ENCODE measurements at regions not wholly inside any gene's neighbourhood (a gene's known extent, or its start where the extent isn't known, plus 50 kb on each side); places are given as distances from the start of the nearest gene placed in this dataset.

GRCh38 chr4:110778521-110778920, 155.6 kb upstream of the PITX2 start:
- 90% methylated on average over 2 of the region's 2 CpGs for WGBS
- H3K4me3 ChIP-seq (ENCODE audit: low read length): no peak overlapping the region
- H3K9me3 ChIP-seq (ENCODE audit: insufficient read depth, low read depth, low read length): no peaks in the 10 kb centered on the region

GRCh38 chr4:110780538-110780937, 157.7 kb upstream of the PITX2 start:
- no peak overlapping the region for H3K4me3 ChIP-seq (ENCODE audit: low read length)
- no peak overlapping the region for H3K27ac ChIP-seq (ENCODE audit: low read depth, low read length)
- no peaks in the 10 kb centered on the region for H3K27me3 ChIP-seq (ENCODE audit: insufficient read depth, low read length)
- no peaks in the 10 kb centered on the region for H3K9me3 ChIP-seq (ENCODE audit: insufficient read depth, low read depth, low read length)
- 100% methylated on average over 1 of the region's 1 CpG for WGBS
- no peak overlapping the region for H3K9ac ChIP-seq (ENCODE audit: low read depth, low read length)
- no peaks in the 10 kb centered on the region for H3K36me3 ChIP-seq (ENCODE audit: insufficient read depth, low read length)
- no peaks in the 10 kb centered on the region for H3K4me1 ChIP-seq (ENCODE audit: insufficient read depth, low read length)

More at GRCh38 chr4:110778521-110778920, 155.6 kb upstream of the PITX2 start:
- H3K36me3 ChIP-seq (ENCODE audit: insufficient read depth, low read length): no peaks in the 10 kb centered on the region
- no peak overlapping the region for H3K9ac ChIP-seq (ENCODE audit: low read depth, low read length)
- H3K27me3 ChIP-seq (ENCODE audit: insufficient read depth, low read length): no peaks in the 10 kb centered on the region
- H3K4me1 ChIP-seq (ENCODE audit: insufficient read depth, low read length): no peaks in the 10 kb centered on the region
- H3K27ac ChIP-seq (ENCODE audit: low read depth, low read length): no peak overlapping the region

- Histone ChIP-seq H3K9me3 (ENCODE audit: insufficient read depth, low read depth, low read length) (no peaks in the 10 kb centered on the region), H3K4me1 (ENCODE audit: insufficient read depth, low read length) (no peaks in the 10 kb centered on the region), H3K9ac (ENCODE audit: low read depth, low read length) (no peak overlapping the region), H3K36me3 (ENCODE audit: insufficient read depth, low read length) (no peaks in the 10 kb centered on the region), H3K4me3 (ENCODE audit: low read length) (no peak overlapping the region), H3K27me3 (ENCODE audit: insufficient read depth, low read length) (no peaks in the 10 kb centered on the region), H3K27ac (ENCODE audit: low read depth, low read length) (no peak overlapping the region)
- WGBS: 91% methylated on average over 3 of the region's 4 CpGs
Measured at GRCh38 chr4:110781944-110782343, 159.1 kb upstream of the PITX2 start.

GRCh38 chr4:110787109-110787508, 164.2 kb upstream of the PITX2 start:
- Histone ChIP-seq H3K9me3 (ENCODE audit: insufficient read depth, low read depth, low read length) (no peaks in the 10 kb centered on the region), H3K4me1 (ENCODE audit: insufficient read depth, low read length) (peaks cover 4% of the 10 kb centered on the region), H3K27me3 (ENCODE audit: insufficient read depth, low read length) (no peaks in the 10 kb centered on the region), H3K27ac (ENCODE audit: low read depth, low read length) (no peak overlapping the region), H3K4me3 (ENCODE audit: low read length) (no peak overlapping the region), H3K9ac (ENCODE audit: low read depth, low read length) (no peak overlapping the region), H3K36me3 (ENCODE audit: insufficient read depth, low read length) (no peaks in the 10 kb centered on the region)
- 97% methylated on average over 2 of the region's 4 CpGs for WGBS

- H3K9ac ChIP-seq (ENCODE audit: low read depth, low read length): no peak overlapping the region
- H3K27ac ChIP-seq (ENCODE audit: low read depth, low read length): no peak overlapping the region
- no peaks in the 10 kb centered on the region for H3K9me3 ChIP-seq (ENCODE audit: insufficient read depth, low read depth, low read length)
- no peaks in the 10 kb centered on the region for H3K27me3 ChIP-seq (ENCODE audit: insufficient read depth, low read length)
- H3K36me3 ChIP-seq (ENCODE audit: insufficient read depth, low read length): no peaks in the 10 kb centered on the region
- WGBS: 70% methylated on average over 2 of the region's 3 CpGs
- peaks cover 10% of the 10 kb centered on the region for H3K4me1 ChIP-seq (ENCODE audit: insufficient read depth, low read length)
- H3K4me3 ChIP-seq (ENCODE audit: low read length): no peak overlapping the region
Measured at GRCh38 chr4:110787707-110788106, 164.8 kb upstream of the PITX2 start.

GRCh38 chr4:110788302-110788701, 165.4 kb upstream of the PITX2 start:
- 68% methylated on average over 2 of the region's 3 CpGs for WGBS

GRCh38 chr4:110792036-110792435, 169.2 kb upstream of the PITX2 start:
- Histone ChIP-seq H3K27ac (ENCODE audit: low read depth, low read length) (no peak overlapping the region), H3K9ac (ENCODE audit: low read depth, low read length) (no peak overlapping the region), H3K4me3 (ENCODE audit: low read length) (no peak overlapping the region), H3K36me3 (ENCODE audit: insufficient read depth, low read length) (no peaks in the 10 kb centered on the region), H3K4me1 (ENCODE audit: insufficient read depth, low read length) (peaks cover 32% of the 10 kb centered on the region), H3K9me3 (ENCODE audit: insufficient read depth, low read depth, low read length) (no peaks in the 10 kb centered on the region), H3K27me3 (ENCODE audit: insufficient read depth, low read length) (no peaks in the 10 kb centered on the region)
- 71% methylated on average over 1 of the region's 1 CpG for WGBS

More at GRCh38 chr4:110788302-110788701, 165.4 kb upstream of the PITX2 start:
- no peak overlapping the region for H3K9ac ChIP-seq (ENCODE audit: low read depth, low read length)
- H3K4me1 ChIP-seq (ENCODE audit: insufficient read depth, low read length): peaks cover 16% of the 10 kb centered on the region
- no peaks in the 10 kb centered on the region for H3K9me3 ChIP-seq (ENCODE audit: insufficient read depth, low read depth, low read length)
- H3K27ac ChIP-seq (ENCODE audit: low read depth, low read length): no peak overlapping the region
- H3K27me3 ChIP-seq (ENCODE audit: insufficient read depth, low read length): no peaks in the 10 kb centered on the region
- H3K36me3 ChIP-seq (ENCODE audit: insufficient read depth, low read length): no peaks in the 10 kb centered on the region
- H3K4me3 ChIP-seq (ENCODE audit: low read length): no peak overlapping the region

GRCh38 chr4:110793381-110793801, 170.5 kb upstream of the PITX2 start:
- H3K4me3 ChIP-seq (ENCODE audit: low read length): no peak overlapping the region
- no peaks in the 10 kb centered on the region for H3K9me3 ChIP-seq (ENCODE audit: insufficient read depth, low read depth, low read length)
- H3K27ac ChIP-seq (ENCODE audit: low read depth, low read length): no peak overlapping the region
- H3K36me3 ChIP-seq (ENCODE audit: insufficient read depth, low read length): no peaks in the 10 kb centered on the region
- no peaks in the 10 kb centered on the region for H3K27me3 ChIP-seq (ENCODE audit: insufficient read depth, low read length)
- WGBS: 85% methylated on average over 4 of the region's 4 CpGs
- H3K9ac ChIP-seq (ENCODE audit: low read depth, low read length): no peak overlapping the region
- peaks cover 32% of the 10 kb centered on the region for H3K4me1 ChIP-seq (ENCODE audit: insufficient read depth, low read length)

- no peak overlapping the region for H3K9ac ChIP-seq (ENCODE audit: low read depth, low read length)
- 29% methylated on average over 3 of the region's 5 CpGs for WGBS
- peaks cover 36% of the 10 kb centered on the region for H3K4me1 ChIP-seq (ENCODE audit: insufficient read depth, low read length)
- no peaks in the 10 kb centered on the region for H3K36me3 ChIP-seq (ENCODE audit: insufficient read depth, low read length)
- no peak overlapping the region; the same call in 1 of the 2 replicates for H3K27ac ChIP-seq (ENCODE audit: low read depth, low read length)
- H3K9me3 ChIP-seq (ENCODE audit: insufficient read depth, low read depth, low read length): no peaks in the 10 kb centered on the region
- no peaks in the 10 kb centered on the region for H3K27me3 ChIP-seq (ENCODE audit: insufficient read depth, low read length)
- no peak overlapping the region for H3K4me3 ChIP-seq (ENCODE audit: low read length)
Measured at GRCh38 chr4:110793890-110794554, 171.1 kb upstream of the PITX2 start.

- no peaks in the 10 kb centered on the region for H3K27me3 ChIP-seq (ENCODE audit: insufficient read depth, low read length)
- H3K27ac ChIP-seq (ENCODE audit: low read depth, low read length): no peak overlapping the region
- no peaks in the 10 kb centered on the region for H3K36me3 ChIP-seq (ENCODE audit: insufficient read depth, low read length)
- peaks cover 36% of the 10 kb centered on the region for H3K4me1 ChIP-seq (ENCODE audit: insufficient read depth, low read length)
- H3K9me3 ChIP-seq (ENCODE audit: insufficient read depth, low read depth, low read length): no peaks in the 10 kb centered on the region
- WGBS: 91% methylated on average over 1 of the region's 1 CpG
- no peak overlapping the region for H3K4me3 ChIP-seq (ENCODE audit: low read length)
- H3K9ac ChIP-seq (ENCODE audit: low read depth, low read length): no peak overlapping the region
Measured at GRCh38 chr4:110795971-110796370, 173.1 kb upstream of the PITX2 start.

GRCh38 chr4:110797486-110797885, 174.6 kb upstream of the PITX2 start:
- Histone ChIP-seq H3K27ac (ENCODE audit: low read depth, low read length) (no peak overlapping the region), H3K9ac (ENCODE audit: low read depth, low read length) (no peak overlapping the region), H3K36me3 (ENCODE audit: insufficient read depth, low read length) (no peaks in the 10 kb centered on the region), H3K4me1 (ENCODE audit: insufficient read depth, low read length) (peaks cover 29% of the 10 kb centered on the region), H3K4me3 (ENCODE audit: low read length) (no peak overlapping the region), H3K27me3 (ENCODE audit: insufficient read depth, low read length) (no peaks in the 10 kb centered on the region), H3K9me3 (ENCODE audit: insufficient read depth, low read depth, low read length) (no peaks in the 10 kb centered on the region)
- 95% methylated on average over 1 of the region's 1 CpG for WGBS

- Histone ChIP-seq H3K9ac (ENCODE audit: low read depth, low read length) (no peak overlapping the region), H3K27me3 (ENCODE audit: insufficient read depth, low read length) (no peaks in the 10 kb centered on the region), H3K36me3 (ENCODE audit: insufficient read depth, low read length) (no peaks in the 10 kb centered on the region), H3K4me3 (ENCODE audit: low read length) (no peak overlapping the region), H3K27ac (ENCODE audit: low read depth, low read length) (no peak overlapping the region), H3K9me3 (ENCODE audit: insufficient read depth, low read depth, low read length) (no peaks in the 10 kb centered on the region), H3K4me1 (ENCODE audit: insufficient read depth, low read length) (peaks cover 17% of the 10 kb centered on the region)
- WGBS: 94% methylated on average over 13 of the region's 13 CpGs
Measured at GRCh38 chr4:110798687-110799086, 175.8 kb upstream of the PITX2 start.
